GM23248 (cell line): ENCODE measurements at regions not wholly inside any gene's neighbourhood (a gene's known extent, or its start where the extent isn't known, plus 50 kb on each side); places are given as distances from the start of the nearest gene placed in this dataset.
A peak's percentile ranks its signal among the peaks of the same experiment; 100 is the strongest.
"Not testable (repeated sequence)": the region's sequence is repeated elsewhere in the genome, so short reads cannot be mapped to it uniquely, and the experiment has no call there.

ENCODE experiments used
- DNase-seq: peaks from one replicate; pipeline ENCODE4 v3.0.0-alpha.2; 2015
- H2AFZ ChIP-seq: fragments of 200-600 bp; sonication (generic); 2 replicates; pipeline ENCODE4 v1.6.1; 2016; ENCODE audit warnings: antibody characterized with exemption
- H3F3A ChIP-seq: fragments of 200-600 bp; sonication (generic); 2 replicates; pipeline ENCODE4 v1.6.1; 2016; ENCODE audit warnings: mild to moderate bottlenecking, antibody characterized with exemption, mixed run types; ENCODE audit not compliant: insufficient read depth
- H3K27ac ChIP-seq: fragments of 200-600 bp; sonication (generic); 2 replicates; pipeline ENCODE4 v1.5.1; 2016; ENCODE audit warnings: mild to moderate bottlenecking
- H3K27me3 ChIP-seq: fragments of 200-600 bp; sonication (generic); replicated peaks from 2 replicates; pipeline ENCODE4 v1.6.1; 2016; ENCODE audit warnings: mild to moderate bottlenecking; ENCODE audit not compliant: insufficient read depth
- H3K36me3 ChIP-seq: fragments of 200-600 bp; sonication (generic); 2 replicates; pipeline ENCODE4 v1.6.1; 2016; ENCODE audit warnings: low read depth, mild to moderate bottlenecking
- H3K4me1 ChIP-seq: fragments of 200-600 bp; sonication (generic); 2 replicates; pipeline ENCODE4 v1.6.1; 2016; ENCODE audit warnings: mild to moderate bottlenecking; ENCODE audit not compliant: insufficient read depth
- H3K4me2 ChIP-seq: fragments of 200-600 bp; sonication (generic); one replicate; pipeline ENCODE4 v1.6.1; 2016; ENCODE audit warnings: mild to moderate bottlenecking; ENCODE audit not compliant: unreplicated experiment
- H3K4me3 ChIP-seq: fragments of 200-600 bp; sonication (generic); 2 replicates; pipeline ENCODE4 v1.5.1; 2016; ENCODE audit warnings: mild to moderate bottlenecking
- H3K79me2 ChIP-seq: fragments of 200-600 bp; sonication (generic); 2 replicates; pipeline ENCODE4 v1.6.1; 2016; ENCODE audit warnings: mild to moderate bottlenecking; ENCODE audit not compliant: insufficient read depth
- H3K9ac ChIP-seq: fragments of 200-600 bp; sonication (generic); 2 replicates; pipeline ENCODE4 v1.6.1; 2016; ENCODE audit warnings: mild to moderate bottlenecking
- H3K9me2 ChIP-seq: fragments of 200-600 bp; sonication (generic); 2 replicates; pipeline ENCODE4 v1.6.1; 2016; ENCODE audit warnings: mixed run types, mild to moderate bottlenecking, moderate library complexity; ENCODE audit not compliant: insufficient read depth
- H3K9me3 ChIP-seq: fragments of 200-600 bp; sonication (generic); one replicate; pipeline ENCODE4 v1.6.1; 2017; ENCODE audit warnings: low read depth
- H4K20me1 ChIP-seq: fragments of 200-600 bp; sonication (generic); 2 replicates; pipeline ENCODE4 v1.6.0; 2016; ENCODE audit not compliant: insufficient read depth
- EZH2 ChIP-seq: fragments of 200-600 bp; sonication (generic); IDR thresholded peaks from 2 replicates; pipeline ENCODE4 v1.6.1; 2018; ENCODE audit warnings: antibody characterized with exemption, mild to moderate bottlenecking; ENCODE audit not compliant: insufficient read depth, poor library complexity, severe bottlenecking
- EZH2phosphoT487 ChIP-seq: fragments of 200-600 bp; sonication (generic); IDR thresholded peaks from 2 replicates; pipeline ENCODE4 v1.6.1; 2018; ENCODE audit warnings: antibody characterized with exemption, moderate library complexity, mild to moderate bottlenecking, low read depth; ENCODE audit not compliant: insufficient read depth
- WGBS, 2 experiments: methylation state at CpG; one replicate each; pipeline ENCODE4 v1.1.6; 2015 to 2017; ENCODE audit warnings: low lambda C conversion rate in 2 of 2, low coverage in 1 of 2; ENCODE audit errors: missing lambda C conversion rate in 2 of 2; 5-methylcytosine and 5-hydroxymethylcytosine counted together
- in situ Hi-C: fragments of 300-500 bp; cut with MboI; formaldehyde crosslinking; loops from 2 replicates; pipeline ENCODE4 v1.15.0; 2020

GRCh38 chr2:95672500-95672899 is 80.7 kb downstream of the TRIM43 start:
- H3K4me1 ChIP-seq: peaks cover 25% of the 10 kb centered on the region
- H3K9me2 ChIP-seq, H3K27me3 ChIP-seq, H3K4me3 ChIP-seq, H2AFZ ChIP-seq, H3K9me3 ChIP-seq, in situ Hi-C loops, H3K79me2 ChIP-seq, H3K27ac ChIP-seq, H3K4me2 ChIP-seq, DNase-seq, H4K20me1 ChIP-seq, H3K9ac ChIP-seq, H3K36me3 ChIP-seq: not testable (repeated sequence)
- H3F3A ChIP-seq: peaks cover 14% of the 10 kb centered on the region
- WGBS, 2 experiments: 33 to 69% methylated on average over 1 of the region's 1 CpG

- DNase-seq: no peak
- in situ Hi-C loops: no loop called here
- TF ChIP-seq EZH2phosphoT487 (no peak), EZH2 (no peak)
- Histone ChIP-seq H3K4me3 (no peak overlapping the region), H4K20me1 (no peaks in the 10 kb centered on the region), H2AFZ (no peak overlapping the region), H3K27me3 (no peaks in the 10 kb centered on the region), H3K9me3 (no peaks in the 10 kb centered on the region), H3K9me2 (no peaks in the 10 kb centered on the region), H3K4me1 (peaks cover 25% of the 10 kb centered on the region), H3K79me2 (no peaks in the 10 kb centered on the region), H3K27ac (no peak overlapping the region), H3F3A (peaks cover 14% of the 10 kb centered on the region), H3K36me3 (no peaks in the 10 kb centered on the region), H3K4me2 (no peak overlapping the region), H3K9ac (no peak overlapping the region)
- WGBS, 2 experiments: 95 to 97% methylated on average over 5 of the region's 5 CpGs
These were observed 82.4 kb downstream of the TRIM43 start for GRCh38 chr2:95674186-95674585.

GRCh38 chr2:95676573-95676972 is 84.8 kb downstream of the TRIM43 start:
- H3K4me2 ChIP-seq, H4K20me1 ChIP-seq, H3F3A ChIP-seq, H3K27ac ChIP-seq, H3K79me2 ChIP-seq, H3K4me3 ChIP-seq, H3K9ac ChIP-seq, DNase-seq, H2AFZ ChIP-seq, H3K9me2 ChIP-seq, in situ Hi-C loops, H3K9me3 ChIP-seq, H3K4me1 ChIP-seq, H3K36me3 ChIP-seq, H3K27me3 ChIP-seq: not testable (repeated sequence)
- WGBS, 2 experiments: 28 to 33% methylated on average over 1 of the region's 1 CpG

DNA sequence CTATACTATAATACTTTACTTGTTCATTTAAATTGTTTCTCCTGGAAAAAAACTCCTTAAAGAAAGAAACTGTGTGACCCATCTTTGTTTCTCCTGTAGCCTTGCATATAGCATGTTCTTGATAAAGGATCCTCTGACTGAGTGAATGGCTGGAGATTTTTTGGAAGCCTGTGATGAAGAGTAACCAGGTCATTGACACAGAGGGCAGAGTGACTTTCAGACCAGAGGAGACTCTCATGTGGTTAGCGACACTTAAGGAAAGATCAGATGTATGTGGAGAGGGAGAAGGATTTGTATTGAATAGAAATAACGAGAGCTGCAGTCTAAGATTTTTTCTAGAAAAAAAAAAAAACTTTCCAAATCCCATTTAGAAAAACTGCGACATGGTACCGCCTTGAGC is 85.5 kb downstream of the TRIM43 start:
- H3K4me1 ChIP-seq: peaks cover 12% of the 10 kb centered on the region; the same call in 1 of the 2 replicates
- H3K9ac ChIP-seq: no peak overlapping the region
- no peaks in the 10 kb centered on the region for H3K27me3 ChIP-seq
- no peaks in the 10 kb centered on the region for H3K9me3 ChIP-seq
- TF ChIP-seq EZH2: no peak
- no peak for TF ChIP-seq EZH2phosphoT487
- no peak overlapping the region for H3K4me2 ChIP-seq
- in situ Hi-C loops: no loop called here
- no peaks in the 10 kb centered on the region for H3K36me3 ChIP-seq
- no peak overlapping the region for H3K4me3 ChIP-seq
- H3K79me2 ChIP-seq: no peaks in the 10 kb centered on the region
- H3K9me2 ChIP-seq: no peaks in the 10 kb centered on the region
- H3F3A ChIP-seq: 0 out of 2 replicates have a peak, but pooled peaks cover 6% of the 10 kb centered on the region
- 94 to 96% methylated on average over 4 of the region's 4 CpGs for WGBS, 2 experiments
- no peaks in the 10 kb centered on the region for H4K20me1 ChIP-seq
- no peak for DNase-seq
- H3K27ac ChIP-seq: no peak overlapping the region
- no peak overlapping the region for H2AFZ ChIP-seq

- H3K27ac ChIP-seq, H3K9ac ChIP-seq, H3K27me3 ChIP-seq, in situ Hi-C loops, H4K20me1 ChIP-seq, H3K4me2 ChIP-seq, H3K9me2 ChIP-seq, H3K9me3 ChIP-seq, H3K36me3 ChIP-seq, H3K79me2 ChIP-seq, DNase-seq, H3F3A ChIP-seq, H2AFZ ChIP-seq, H3K4me3 ChIP-seq: not testable (repeated sequence)
- WGBS, 2 experiments: 67 to 68% methylated on average over 3 of the region's 3 CpGs
- H3K4me1 ChIP-seq: peaks cover 12% of the 10 kb centered on the region
These were observed 86.0 kb downstream of the TRIM43 start for GRCh38 chr2:95677833-95678232.

DNA sequence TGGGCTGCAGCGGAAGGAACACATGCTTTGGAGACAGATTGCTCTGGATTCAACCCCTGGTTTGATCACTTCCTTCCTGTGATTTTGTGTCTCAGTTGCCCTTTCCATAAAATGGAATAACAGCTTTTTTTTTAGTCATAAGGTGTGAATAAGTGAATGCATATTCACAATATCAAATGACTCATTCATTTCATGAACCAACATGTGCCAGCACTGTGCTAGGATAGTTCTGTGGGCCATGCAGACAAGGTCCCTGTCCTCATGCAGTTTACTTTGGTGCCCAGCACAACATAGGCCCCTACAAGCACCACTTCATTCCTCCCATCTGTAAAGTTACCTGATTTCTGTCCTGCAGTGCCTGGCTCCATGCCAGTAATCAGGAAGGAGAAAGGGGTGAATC is 89.4 kb downstream of the TRIM43 start:
- H3K9ac ChIP-seq, H3K9me3 ChIP-seq, H3K4me3 ChIP-seq, H3K36me3 ChIP-seq, in situ Hi-C loops, H3K79me2 ChIP-seq, H3K27me3 ChIP-seq, H4K20me1 ChIP-seq, H3K4me2 ChIP-seq, H3K9me2 ChIP-seq, H2AFZ ChIP-seq, H3K27ac ChIP-seq: not testable (repeated sequence)
- 100% methylated on average over 1 of the region's 1 CpG for WGBS, 2 experiments
- H3K4me1 ChIP-seq: peaks cover 26% of the 10 kb centered on the region
- H3F3A ChIP-seq: peaks cover 18% of the 10 kb centered on the region
- DNase-seq: peak; percentile 45

DNA sequence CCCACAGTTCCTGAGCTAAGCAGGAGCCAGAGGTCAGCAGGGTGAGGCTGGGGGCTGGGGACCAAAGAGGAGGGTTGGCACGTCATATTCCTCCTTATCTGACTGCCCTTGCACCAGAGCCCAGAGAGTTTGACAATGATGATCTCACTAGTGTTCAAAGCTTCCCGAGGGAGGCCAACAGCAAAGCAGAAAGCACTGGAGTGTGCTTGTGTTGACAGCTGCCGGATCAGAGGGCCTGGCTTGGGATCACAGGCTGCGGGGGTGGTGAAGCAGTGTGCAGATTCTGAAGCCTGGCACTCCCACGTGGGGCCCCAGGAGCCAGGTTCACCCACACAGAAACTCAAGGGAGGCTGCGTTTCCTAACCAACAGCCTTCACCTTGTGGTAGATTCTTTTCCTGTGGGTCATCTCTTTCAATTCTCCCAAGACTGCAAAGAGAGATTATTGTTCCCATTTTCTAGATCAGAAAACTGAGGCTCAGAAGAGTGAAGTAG is 89.8 kb downstream of the TRIM43 start:
- H3K79me2 ChIP-seq, H3K9me2 ChIP-seq, H3K27me3 ChIP-seq, H2AFZ ChIP-seq, H3K4me3 ChIP-seq, H3K36me3 ChIP-seq, H3K9me3 ChIP-seq, H3K9ac ChIP-seq, H4K20me1 ChIP-seq, H3K27ac ChIP-seq, in situ Hi-C loops: not testable (repeated sequence)
- 2 to 3% methylated on average over 6 of the region's 6 CpGs for WGBS, 2 experiments
- Histone ChIP-seq H3F3A (peaks cover 21% of the 10 kb centered on the region), H3K4me2 (peak overlapping the region; percentile 7), H3K4me1 (peaks cover 31% of the 10 kb centered on the region)
- peak; percentile 51 for DNase-seq
